Cardiac muscle cell (in vitro differentiated cells and primary cell): ENCODE measurements at regions not wholly inside any gene's neighbourhood (a gene's known extent, or its start where the extent isn't known, plus 50 kb on each side); places are given as distances from the start of the nearest gene placed in this dataset.

Experiments
- DNase-seq, 2 donors: peaks; one replicate each; pipeline versions ENCODE4 v3.0.0 to v3.0.0-alpha.2; 2010 to 2017; ENCODE audit warnings: low read depth in 1 of 2, low spot score in 1 of 2
- H3K27ac ChIP-seq: fragments of 200-600 bp; sonication (generic); 2 replicates; pipeline ENCODE4 v1.5.1; 2016
- H3K27me3 ChIP-seq: fragments of 200-600 bp; sonication (generic); 2 replicates; pipeline ENCODE4 v1.6.0; 2016; ENCODE audit warnings: control low read depth
- H3K36me3 ChIP-seq: fragments of 200-600 bp; sonication (generic); 2 replicates; pipeline ENCODE4 v1.5.1; 2016; ENCODE audit warnings: control low read depth
- H3K4me1 ChIP-seq: fragments of 200-600 bp; sonication (generic); 2 replicates; pipeline ENCODE4 v1.8.1; 2017; ENCODE audit warnings: low read depth, mild to moderate bottlenecking, mixed run types
- H3K4me3 ChIP-seq: fragments of 200-600 bp; sonication (generic); 2 replicates; pipeline ENCODE4 v1.5.1; 2016; ENCODE audit warnings: mild to moderate bottlenecking
- H3K9me3 ChIP-seq: fragments of 200-600 bp; sonication (generic); 2 replicates; pipeline ENCODE4 v1.5.1; 2017; ENCODE audit warnings: low read depth, mild to moderate bottlenecking, control low read depth
- TF ChIP-seq, protein P1 (sequence below): IDR thresholded peaks from 2 replicates; pipeline ENCODE4 v1.5.1; 2012; ENCODE audit warnings: low read depth, mild to moderate bottlenecking, low read length

DNA sequence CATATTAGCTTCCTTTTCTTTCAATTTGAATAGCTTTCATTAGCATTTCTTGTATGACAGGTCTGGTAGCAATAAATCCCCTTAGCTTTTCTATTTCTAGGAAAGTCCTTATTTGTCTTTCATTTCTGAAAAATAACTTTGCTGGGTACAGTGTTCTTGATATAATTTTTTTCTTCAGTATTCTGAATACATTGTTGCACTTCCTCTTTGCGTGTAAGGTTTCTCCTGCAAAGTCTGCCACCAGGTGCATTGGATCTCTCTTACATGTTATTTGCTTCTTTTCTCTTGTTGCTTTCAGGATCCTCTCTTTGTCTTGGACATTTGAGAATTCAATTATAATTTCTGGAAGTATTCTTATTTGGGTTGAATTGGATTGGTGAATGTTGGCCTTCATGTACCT lies 663.7 kb downstream of the GRXCR1 start:
- Histone ChIP-seq H3K27ac (no peak overlapping the region), H3K4me3 (no peak overlapping the region), H3K9me3 (no peaks in the 10 kb centered on the region), H3K36me3 (no peaks in the 10 kb centered on the region), H3K4me1 (no peaks in the 10 kb centered on the region), H3K27me3 (no peaks in the 10 kb centered on the region)
- TF ChIP-seq, protein P1, sequence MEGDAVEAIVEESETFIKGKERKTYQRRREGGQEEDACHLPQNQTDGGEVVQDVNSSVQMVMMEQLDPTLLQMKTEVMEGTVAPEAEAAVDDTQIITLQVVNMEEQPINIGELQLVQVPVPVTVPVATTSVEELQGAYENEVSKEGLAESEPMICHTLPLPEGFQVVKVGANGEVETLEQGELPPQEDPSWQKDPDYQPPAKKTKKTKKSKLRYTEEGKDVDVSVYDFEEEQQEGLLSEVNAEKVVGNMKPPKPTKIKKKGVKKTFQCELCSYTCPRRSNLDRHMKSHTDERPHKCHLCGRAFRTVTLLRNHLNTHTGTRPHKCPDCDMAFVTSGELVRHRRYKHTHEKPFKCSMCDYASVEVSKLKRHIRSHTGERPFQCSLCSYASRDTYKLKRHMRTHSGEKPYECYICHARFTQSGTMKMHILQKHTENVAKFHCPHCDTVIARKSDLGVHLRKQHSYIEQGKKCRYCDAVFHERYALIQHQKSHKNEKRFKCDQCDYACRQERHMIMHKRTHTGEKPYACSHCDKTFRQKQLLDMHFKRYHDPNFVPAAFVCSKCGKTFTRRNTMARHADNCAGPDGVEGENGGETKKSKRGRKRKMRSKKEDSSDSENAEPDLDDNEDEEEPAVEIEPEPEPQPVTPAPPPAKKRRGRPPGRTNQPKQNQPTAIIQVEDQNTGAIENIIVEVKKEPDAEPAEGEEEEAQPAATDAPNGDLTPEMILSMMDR: no peak
- no peak for DNase-seq

DNA sequence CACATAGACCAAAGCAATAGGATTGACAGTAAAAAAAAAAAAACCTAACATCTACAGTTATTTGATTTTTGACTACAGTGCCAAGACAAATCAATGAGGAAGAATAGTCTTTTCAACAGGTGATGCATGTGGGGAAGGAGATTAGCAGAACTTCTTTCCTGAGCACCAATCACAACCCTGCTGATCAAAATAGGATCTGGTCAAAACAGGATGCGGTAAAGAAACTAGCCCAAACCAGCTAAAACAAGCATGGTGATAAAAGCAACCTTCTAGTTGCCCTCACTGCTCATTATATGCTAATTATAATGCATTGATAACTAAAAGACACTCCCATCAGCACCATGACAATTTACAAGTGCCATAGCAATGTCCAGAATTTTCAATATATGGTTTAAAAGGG lies 667.5 kb downstream of the GRXCR1 start:
- Histone ChIP-seq H3K4me3 (no peak overlapping the region), H3K27me3 (no peaks in the 10 kb centered on the region), H3K27ac (no peak overlapping the region), H3K9me3 (no peaks in the 10 kb centered on the region), H3K36me3 (no peaks in the 10 kb centered on the region), H3K4me1 (no peaks in the 10 kb centered on the region)
- TF ChIP-seq, protein P1: no peak
- DNase-seq: no peak

DNA sequence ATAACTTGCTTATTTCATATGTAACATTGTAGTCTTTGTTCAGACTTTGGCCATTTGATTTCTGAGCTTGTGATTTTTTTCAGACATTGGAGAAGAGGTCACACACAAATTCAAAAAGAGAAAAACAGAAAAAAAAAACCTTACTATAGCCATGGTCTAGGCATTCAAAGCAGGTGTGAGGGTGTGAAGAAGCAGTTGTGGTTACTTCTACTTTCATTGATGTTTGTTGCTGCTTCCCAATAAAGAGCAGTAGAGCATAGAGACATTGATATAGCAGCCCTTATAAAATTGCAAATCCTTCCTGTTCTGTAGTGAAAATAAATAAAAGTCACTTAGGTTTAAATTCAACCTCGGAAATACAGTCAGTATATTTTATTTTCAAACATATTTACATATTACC lies 671.6 kb downstream of the GRXCR1 start:
- Histone ChIP-seq H3K36me3 (no peaks in the 10 kb centered on the region), H3K27me3 (no peaks in the 10 kb centered on the region), H3K27ac (no peak overlapping the region), H3K4me3 (no peak overlapping the region), H3K4me1 (no peaks in the 10 kb centered on the region), H3K9me3 (no peaks in the 10 kb centered on the region)
- DNase-seq: no peak
- TF ChIP-seq, protein P1: no peak

DNA sequence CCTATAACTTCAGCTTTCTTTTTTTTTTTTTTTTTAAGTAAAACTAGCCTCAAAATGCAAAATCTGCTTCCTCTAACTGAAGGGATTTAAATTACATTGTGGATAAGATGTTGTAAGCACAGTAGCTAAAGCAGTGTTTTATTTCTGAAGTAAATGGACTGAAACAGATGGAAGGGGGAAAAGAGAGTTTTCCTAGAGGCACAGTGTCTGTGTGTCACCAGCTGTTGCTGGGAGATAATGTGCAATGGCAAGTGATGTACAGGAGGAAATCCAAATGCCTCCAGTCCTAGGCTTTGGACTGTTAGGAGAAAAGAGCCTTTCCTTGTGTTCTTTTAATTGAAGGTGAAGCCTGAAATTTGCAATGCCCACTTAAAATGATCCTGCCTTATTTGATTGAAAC lies 672.1 kb downstream of the GRXCR1 start:
- H3K27ac ChIP-seq: no peak overlapping the region
- H3K4me3 ChIP-seq: no peak overlapping the region
- H3K9me3 ChIP-seq: no peaks in the 10 kb centered on the region
- no peak for DNase-seq
- H3K27me3 ChIP-seq: no peaks in the 10 kb centered on the region
- TF ChIP-seq, protein P1: no peak
- H3K4me1 ChIP-seq: no peaks in the 10 kb centered on the region
- H3K36me3 ChIP-seq: no peaks in the 10 kb centered on the region

DNA sequence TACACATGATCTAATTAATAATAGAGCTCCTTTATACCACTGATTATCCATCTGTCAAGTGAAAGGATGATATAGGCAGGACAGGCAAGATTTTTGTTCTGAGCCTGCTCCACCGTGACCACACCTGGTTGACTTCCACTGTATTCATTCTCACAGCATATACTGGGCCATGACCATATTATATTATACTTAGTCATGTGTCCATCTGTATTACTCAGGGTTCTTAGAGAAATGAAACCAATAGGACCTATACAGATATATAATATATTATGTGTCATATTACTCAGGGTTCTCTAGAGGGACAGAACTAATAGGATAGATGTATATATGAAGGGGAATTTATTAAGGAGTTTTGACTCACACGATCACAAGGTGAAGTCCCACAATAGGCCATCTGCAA lies 675.1 kb downstream of the GRXCR1 start:
- no peaks in the 10 kb centered on the region for H3K4me1 ChIP-seq
- H3K4me3 ChIP-seq: no peak overlapping the region
- TF ChIP-seq, protein P1: no peak
- no peaks in the 10 kb centered on the region for H3K9me3 ChIP-seq
- no peak overlapping the region for H3K27ac ChIP-seq
- DNase-seq: no peak
- H3K36me3 ChIP-seq: no peaks in the 10 kb centered on the region
- H3K27me3 ChIP-seq: no peaks in the 10 kb centered on the region

DNA sequence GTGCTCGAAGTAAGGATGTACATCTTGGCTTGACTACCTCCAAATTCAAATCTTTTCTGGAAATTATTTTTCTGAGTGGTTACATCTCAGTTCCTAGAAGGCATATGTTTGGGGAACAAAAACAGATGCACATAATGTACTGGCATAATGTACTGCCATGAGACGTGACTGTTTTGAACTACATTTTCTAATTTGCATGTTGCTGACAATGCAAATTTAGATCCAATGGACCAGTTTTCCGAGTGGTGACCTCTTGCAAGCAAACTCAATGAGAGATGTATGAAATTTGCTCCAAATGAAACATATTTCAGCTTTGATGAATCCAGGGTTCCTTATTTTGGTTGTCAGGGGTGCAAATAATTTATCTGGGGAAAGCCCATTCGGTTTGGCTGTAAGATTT lies 694.3 kb downstream of the GRXCR1 start:
- DNase-seq: no peak
- Histone ChIP-seq H3K9me3 (no peaks in the 10 kb centered on the region), H3K4me3 (no peak overlapping the region), H3K4me1 (no peaks in the 10 kb centered on the region), H3K27me3 (no peaks in the 10 kb centered on the region), H3K36me3 (no peaks in the 10 kb centered on the region), H3K27ac (no peak overlapping the region)
- TF ChIP-seq, protein P1: no peak
